ENCODE measurements at regions not wholly inside any gene's neighbourhood (a gene's known extent, or its start where the extent isn't known, plus 50 kb on each side); places are given as distances from the start of the nearest gene placed in this dataset.
"Not testable (repeated sequence)": the region's sequence is repeated elsewhere in the genome, so short reads cannot be mapped to it uniquely, and the experiment has no call there.

DNA sequence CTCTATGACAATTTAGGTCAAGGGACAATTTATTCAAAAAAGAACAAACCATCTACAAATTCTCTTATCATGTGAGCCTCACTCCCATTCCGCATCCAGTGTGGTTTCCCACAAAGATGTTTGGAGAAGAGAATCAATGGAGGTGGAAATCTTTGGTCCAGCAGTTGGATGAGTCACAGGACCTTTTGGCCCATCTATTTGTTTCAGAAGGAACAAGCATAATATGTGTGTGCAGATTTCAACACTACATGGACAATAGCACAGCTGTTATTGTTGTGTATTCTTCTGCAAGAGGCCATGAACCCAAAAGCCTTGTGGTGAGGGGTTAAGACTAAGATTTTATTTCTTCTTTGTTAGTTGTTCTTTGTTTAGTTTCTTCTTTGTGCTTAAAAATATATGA, 61.6 kb downstream of the OR10A6 start:
- intact Hi-C loops (cut with micrococcal nuclease): no loop called here
- ATAC-seq (ENCODE audit: low read depth) (no peak), DNase-seq (no peak)
- no peaks in the 10 kb centered on the region for H3K27me3 ChIP-seq (ENCODE audit: control insufficient read depth, insufficient read depth, low read length)
- no peak overlapping the region for H3K18ac ChIP-seq (ENCODE audit: low read depth, low read length)
- H3K4me1 ChIP-seq (ENCODE audit: control insufficient read depth, insufficient read depth, low read length): no peaks in the 10 kb centered on the region
- no peak overlapping the region for H2BK120ac ChIP-seq (ENCODE audit: low read depth, low read length)
- H2BK20ac ChIP-seq (ENCODE audit: low read depth, low read length): no peak overlapping the region
- no peak overlapping the region for H2AFZ ChIP-seq (replicated peaks; ENCODE audit: low read length, poor library complexity)
- H2BK5ac ChIP-seq (ENCODE audit: low read depth, low read length, poor library complexity, severe bottlenecking): no peak overlapping the region
- no peak overlapping the region for H3K4ac ChIP-seq (ENCODE audit: low read depth, low read length)
- no peak overlapping the region for H3K4me3 ChIP-seq (ENCODE audit: insufficient read depth, low read depth, low read length)
- CTCF ChIA-PET: no interaction called here
- no peak overlapping the region for H4K91ac ChIP-seq (ENCODE audit: insufficient read depth, low read depth, low read length)
- in situ Hi-C loops (cut with MboI; ENCODE audit: low sequenced_read_pairs): no loop called here
- no peaks in the 10 kb centered on the region for H3K9me1 ChIP-seq (ENCODE audit: insufficient read depth, low read length)
- no peak overlapping the region for H3K23ac ChIP-seq (ENCODE audit: low read depth, low read length)
- H2AK5ac ChIP-seq (ENCODE audit: low read depth, low read length): no peak overlapping the region
- dilution Hi-C loops (cut with HindIII; ENCODE audit: low sequenced_read_pairs, unreplicated experiment): no loop called here
- no peaks in the 10 kb centered on the region for H3K36me3 ChIP-seq (ENCODE audit: control insufficient read depth, insufficient read depth, low read length)
- no peak overlapping the region for H3K4me2 ChIP-seq (ENCODE audit: low read depth, low read length)
- no peaks in the 10 kb centered on the region for H3K9me3 ChIP-seq (ENCODE audit: control insufficient read depth, insufficient read depth, low read length)
- no peaks in the 10 kb centered on the region for H4K20me1 ChIP-seq (ENCODE audit: insufficient read depth, low read length)
- no CpG with 5 or more reads among the region's 1 CpG for WGBS, 2 experiments (ENCODE audit: extremely low coverage in 2 of 2, insufficient read length in 1 of 2)
- no peak overlapping the region for H3K27ac ChIP-seq (ENCODE audit: insufficient read depth, low read length)
- no TSS peak for BruUV-seq (replicated peaks)
- no peak overlapping the region for H2AK9ac ChIP-seq (replicated peaks; ENCODE audit: low read depth, low read length, poor library complexity)
- no peak overlapping the region for H4K5ac ChIP-seq (ENCODE audit: low read depth, low read length)
- no peak overlapping the region for H3K9ac ChIP-seq (ENCODE audit: low read depth, low read length)
- TF ChIP-seq SMC3 (IDR thresholded peaks at IDR 0.05; ENCODE audit: low read depth, low read length) (no peak), NFE2L2 (IDR thresholded peaks at IDR 0.05; ENCODE audit: low read depth, low read length) (no peak), BHLHE40 (IDR thresholded peaks at IDR 0.05; ENCODE audit: low read depth, low read length) (no peak), CTCF (conservative IDR thresholded peaks at IDR 0.05; ENCODE audit: low read depth, low read length) (no peak), MAFK (IDR thresholded peaks at IDR 0.05; ENCODE audit: low read depth, low read length) (no peak)
- POLR2A ChIA-PET (ENCODE audit: unreplicated experiment): no interaction called here
- no peaks in the 10 kb centered on the region for H3K79me1 ChIP-seq (ENCODE audit: low read depth in 1 of 2, low read length in 2 of 2)
- H4K8ac ChIP-seq (ENCODE audit: low read depth in 2 of 2, low read length in 2 of 2): no peak overlapping the region
- H3K56ac ChIP-seq (ENCODE audit: extremely low read depth, insufficient read depth, low read length): no peak overlapping the region
- H3K14ac ChIP-seq (replicated peaks; ENCODE audit: low read depth, low read length): no peak overlapping the region
- H2BK15ac ChIP-seq (ENCODE audit: low read depth, low read length): no peak overlapping the region

GRCh38 chr11:7861292-7861691, 64.5 kb upstream of the OR5P2 start:
- H2AK5ac ChIP-seq (ENCODE audit: low read depth, low read length); H3K56ac ChIP-seq (ENCODE audit: extremely low read depth, insufficient read depth, low read length); H4K5ac ChIP-seq (ENCODE audit: low read depth, low read length); POLR2A ChIA-PET (ENCODE audit: unreplicated experiment); DNase-seq; H2AK9ac ChIP-seq (replicated peaks; ENCODE audit: low read depth, low read length, poor library complexity); H4K8ac ChIP-seq (ENCODE audit: low read depth in 2 of 2, low read length in 2 of 2); H3K9me1 ChIP-seq (ENCODE audit: insufficient read depth, low read length); H3K4ac ChIP-seq (ENCODE audit: low read depth, low read length); H3K9ac ChIP-seq (ENCODE audit: low read depth, low read length); H3K14ac ChIP-seq (replicated peaks; ENCODE audit: low read depth, low read length); H3K27me3 ChIP-seq (ENCODE audit: control insufficient read depth, insufficient read depth, low read length); intact Hi-C loops (cut with micrococcal nuclease); H3K36me3 ChIP-seq (ENCODE audit: control insufficient read depth, insufficient read depth, low read length); H3K23ac ChIP-seq (ENCODE audit: low read depth, low read length); H2BK20ac ChIP-seq (ENCODE audit: low read depth, low read length); ATAC-seq (ENCODE audit: low read depth); BruUV-seq (replicated peaks); H2BK120ac ChIP-seq (ENCODE audit: low read depth, low read length); H3K79me1 ChIP-seq (ENCODE audit: low read depth in 1 of 2, low read length in 2 of 2); H3K18ac ChIP-seq (ENCODE audit: low read depth, low read length); H3K27ac ChIP-seq (ENCODE audit: insufficient read depth, low read length); H2BK15ac ChIP-seq (ENCODE audit: low read depth, low read length); H3K9me3 ChIP-seq (ENCODE audit: control insufficient read depth, insufficient read depth, low read length); H2AFZ ChIP-seq (replicated peaks; ENCODE audit: low read length, poor library complexity); H4K91ac ChIP-seq (ENCODE audit: insufficient read depth, low read depth, low read length); H4K20me1 ChIP-seq (ENCODE audit: insufficient read depth, low read length); H3K4me3 ChIP-seq (ENCODE audit: insufficient read depth, low read depth, low read length); in situ Hi-C loops (cut with MboI; ENCODE audit: low sequenced_read_pairs); H2BK5ac ChIP-seq (ENCODE audit: low read depth, low read length, poor library complexity, severe bottlenecking); H3K4me2 ChIP-seq (ENCODE audit: low read depth, low read length); dilution Hi-C loops (cut with HindIII; ENCODE audit: low sequenced_read_pairs, unreplicated experiment); CTCF ChIA-PET; H3K4me1 ChIP-seq (ENCODE audit: control insufficient read depth, insufficient read depth, low read length): not testable (repeated sequence)
- WGBS, 2 experiments (ENCODE audit: extremely low coverage in 2 of 2, insufficient read length in 1 of 2): no CpG with 5 or more reads among the region's 14 CpGs

All from IMR-90 (cell line).